ENCODE measurements at regions not wholly inside any gene's neighbourhood (a gene's known extent, or its start where the extent isn't known, plus 50 kb on each side); places are given as distances from the start of the nearest gene placed in this dataset.

- TF ChIP-seq POLR2A (IDR thresholded peaks at IDR 0.05) (no peak), CTCF (IDR thresholded peaks at IDR 0.05) (no peak)
These were observed 362.9 kb upstream of the ZNF608 start for GRCh38 chr5:125109293-125109692.
